Stimulated activated CD8-positive, alpha-beta memory T cell treated with anti-CD3 and anti-CD28 coated beads, Interleukin-15, amount 100 ng/mL, for 4 hours (primary cell): ENCODE measurements at regions not wholly inside any gene's neighbourhood (a gene's known extent, or its start where the extent isn't known, plus 50 kb on each side); places are given as distances from the start of the nearest gene placed in this dataset.
"Not testable (repeated sequence)": the region's sequence is repeated elsewhere in the genome, so short reads cannot be mapped to it uniquely, and the experiment has no call there.

Experiments used
- DNase-seq, 2 donors: peaks; one replicate each; pipeline ENCODE4 v3.0.0-alpha.2; 2020; ENCODE audit warnings: low read depth in 2 of 2

GRCh38 chr1:25134307-25134706 lies 98.0 kb downstream of the SYF2 start:
- no peak for DNase-seq

- DNase-seq: no peak
Observed at GRCh38 chr1:25131794-25132193, 100.5 kb downstream of the SYF2 start.

- no peak for DNase-seq
Observed at GRCh38 chr1:25130895-25131294, 101.4 kb downstream of the SYF2 start.

GRCh38 chr1:25129380-25129779 lies 102.9 kb downstream of the SYF2 start:
- DNase-seq: no peak

GRCh38 chr1:25128121-25128621 lies 104.1 kb downstream of the SYF2 start:
- no peak for DNase-seq

- no peak for DNase-seq
Observed at GRCh38 chr1:25126562-25126961, 105.7 kb downstream of the SYF2 start.

- no peak for DNase-seq
Observed at GRCh38 chr1:25123551-25123950, 108.8 kb downstream of the SYF2 start.

- DNase-seq: no peak
Observed at GRCh38 chr1:25122747-25123146, 109.6 kb downstream of the SYF2 start.

GRCh38 chr1:25120281-25120680 lies 112.0 kb downstream of the SYF2 start:
- DNase-seq: no peak

- DNase-seq: no peak
Observed at GRCh38 chr1:25118546-25118945, 113.8 kb downstream of the SYF2 start.

GRCh38 chr1:25117233-25117823 lies 115.0 kb downstream of the SYF2 start:
- DNase-seq: no peak

- no peak for DNase-seq
Observed at GRCh38 chr1:25116832-25117231, 115.5 kb downstream of the SYF2 start.

GRCh38 chr1:25116117-25116516 lies 116.2 kb downstream of the SYF2 start:
- not testable (repeated sequence) for DNase-seq

GRCh38 chr1:25113731-25114130 lies 118.6 kb downstream of the SYF2 start:
- DNase-seq: no peak

GRCh38 chr1:25113086-25113485 lies 119.2 kb downstream of the SYF2 start:
- no peak for DNase-seq

- no peak for DNase-seq
Observed at GRCh38 chr1:25112400-25112799, 119.9 kb downstream of the SYF2 start.

- no peak for DNase-seq
Observed at GRCh38 chr1:25111706-25112105, 120.6 kb downstream of the SYF2 start.

- no peak for DNase-seq
Observed at GRCh38 chr1:25110485-25110884, 121.8 kb downstream of the SYF2 start.

GRCh38 chr1:25110036-25110435 lies 122.3 kb downstream of the SYF2 start:
- no peak for DNase-seq

GRCh38 chr1:25109531-25109951 lies 122.8 kb downstream of the SYF2 start:
- DNase-seq: no peak

- DNase-seq: no peak
Observed at GRCh38 chr1:25107643-25108010, 124.7 kb downstream of the SYF2 start.

GRCh38 chr1:25106976-25107642 lies 125.2 kb downstream of the SYF2 start:
- no peak for DNase-seq

GRCh38 chr1:25106352-25106751 lies 126.0 kb downstream of the SYF2 start:
- DNase-seq: no peak

- no peak for DNase-seq
Observed at GRCh38 chr1:25105836-25106235, 126.5 kb downstream of the SYF2 start.
